GM12878 (cell line): ENCODE measurements at regions not wholly inside any gene's neighbourhood (a gene's known extent, or its start where the extent isn't known, plus 50 kb on each side); places are given as distances from the start of the nearest gene placed in this dataset.

Source experiments
- ATAC-seq: fragments of 200-7000 bp; cut with Tn5 transposase; 3 replicates; pipeline ENCODE4 v1.9.1; 2020; ENCODE audit warnings: mild to moderate bottlenecking, moderate library complexity
- BruUV-seq: library from RNA; stranded (reverse); fragments of 400-500 nt; replicated peaks from 2 replicates; lab custom pipeline; 2021; lab: Mats Ljungman, UMichigan
- CTCF ChIA-PET: fragments of 300-600 bp; sonication (Branson Sonifier 250); formaldehyde crosslinking; extraction: SDS; loops from one replicate; lab custom pipeline; 2021; ENCODE audit warnings: inconsistent platforms; lab: Yijun Ruan, JAX
- POLR2A ChIA-PET: fragments of 350-600 bp; formaldehyde crosslinking; extraction: SDS; loops from one replicate; lab custom pipeline; 2021; ENCODE audit warnings: inconsistent platforms; lab: Charles Lee
- RAD21 ChIA-PET: fragments of 300-600 bp; sonication (Branson Sonifier 250); formaldehyde crosslinking; loops from one replicate; lab custom pipeline; 2023; ENCODE audit warnings: antibody characterized with exemption; ENCODE audit not compliant: unreplicated experiment; lab: Charles Lee
- SMC1A ChIA-PET: fragments of 300-600 bp; sonication (Branson Sonifier 250); formaldehyde crosslinking; loops from one replicate; lab custom pipeline; 2023; ENCODE audit not compliant: unreplicated experiment, uncharacterized antibody; lab: Charles Lee
- DNase-seq: peaks from one replicate; pipeline ENCODE4 v3.0.0-alpha.2; 2011; ENCODE audit warnings: low read depth, low spot score
- FAIRE-seq: peaks from 3 replicates; lab custom pipeline; 2011; peaks lifted over from hg19 to GRCh38; lab: Jason Lieb, UNC
- H2AFZ ChIP-seq: 2 replicates; pipeline ENCODE4 v1.6.0; 2011; ENCODE audit warnings: low read depth, low read length, control low read depth; ENCODE audit not compliant: control insufficient read depth
- H3K27ac ChIP-seq: 2 replicates; pipeline ENCODE4 v1.5.1; 2011; ENCODE audit warnings: control low read depth; ENCODE audit not compliant: control insufficient read depth, insufficient read depth
- H3K27me3 ChIP-seq, 2 experiments: replicated peaks in 1 of 2; 2 replicates each; pipeline versions ENCODE4 v1.6.0 to v1.6.1; 2011; ENCODE audit warnings: low read length in 1 of 2; ENCODE audit not compliant: control insufficient read depth in 2 of 2, insufficient read depth in 2 of 2
- H3K36me3 ChIP-seq, 2 experiments: 2 replicates each; pipeline ENCODE4 v1.5.1; 2011; ENCODE audit warnings: low read length in 1 of 2; ENCODE audit not compliant: control insufficient read depth in 2 of 2, insufficient read depth in 2 of 2
- H3K4me1 ChIP-seq: 2 replicates; pipeline ENCODE4 v1.6.1; 2011; ENCODE audit warnings: mild to moderate bottlenecking, low read length, moderate library complexity, mixed read lengths; ENCODE audit not compliant: control insufficient read depth, insufficient read depth
- H3K4me2 ChIP-seq: 2 replicates; pipeline ENCODE4 v1.6.0; 2011; ENCODE audit warnings: control low read depth; ENCODE audit not compliant: control insufficient read depth, insufficient read depth
- H3K4me3 ChIP-seq: fragments of 200-600 bp; sonication (generic); 2 replicates; pipeline ENCODE4 v1.5.1; 2016
- H3K79me2 ChIP-seq: 2 replicates; pipeline ENCODE4 v1.6.0; 2011; ENCODE audit warnings: low read length; ENCODE audit not compliant: control insufficient read depth, insufficient read depth
- H3K9ac ChIP-seq: 2 replicates; pipeline ENCODE4 v1.8.0; 2011; ENCODE audit warnings: low read length, control low read depth, mixed read lengths; ENCODE audit not compliant: control insufficient read depth, insufficient read depth
- H3K9me3 ChIP-seq: replicated peaks from 3 replicates; pipeline ENCODE4 v1.5.1; 2011; ENCODE audit warnings: mild to moderate bottlenecking, low read length; ENCODE audit not compliant: control insufficient read depth, insufficient read depth
- H4K20me1 ChIP-seq: 2 replicates; pipeline ENCODE4 v1.6.0; 2011; ENCODE audit not compliant: control insufficient read depth, insufficient read depth
- JUND ChIP-seq: IDR thresholded peaks from 2 replicates; pipeline ENCODE4 v1.6.1; 2012; ENCODE audit warnings: low read depth, mild to moderate bottlenecking, low read length, improper control_type of control experiment, moderate library complexity
- MTA3 ChIP-seq: IDR thresholded peaks from 2 replicates; pipeline ENCODE4 v1.6.1; 2012; ENCODE audit warnings: low read length, inconsistent platforms, borderline replicate concordance
- WGBS: methylation state at CpG from one replicate; pipeline ENCODE4 v1.1.6; 2016; ENCODE audit warnings: low lambda C conversion rate; ENCODE audit not compliant: insufficient replicate concordance, insufficient coverage; ENCODE audit errors: missing lambda C conversion rate; 5-methylcytosine and 5-hydroxymethylcytosine counted together
- in situ Hi-C: fragments of 300-500 bp; cut with MboI; formaldehyde crosslinking; loops from 9 replicates; pipeline ENCODE4 v1.14.3; 2018; ENCODE audit warnings: mixed read lengths
- intact Hi-C: fragments of 100-400 bp; cut with micrococcal nuclease; formaldehyde crosslinking; loops from one replicate; pipeline ENCODE4 v1.14.2; 2022; ENCODE audit not compliant: unreplicated experiment
- TF ChIP-seq, protein P1 (sequence below): fragments of 450-650 bp; IDR thresholded peaks from 2 replicates; pipeline ENCODE4 v1.6.1; 2017; ENCODE audit warnings: mild to moderate bottlenecking
- TF ChIP-seq, protein P2 (sequence below): fragments of 450-650 bp; formaldehyde crosslinking; IDR thresholded peaks from 2 replicates; pipeline ENCODE4 v1.5.0; 2022; ENCODE audit warnings: mild to moderate bottlenecking, missing genetic modification characterization

DNA sequence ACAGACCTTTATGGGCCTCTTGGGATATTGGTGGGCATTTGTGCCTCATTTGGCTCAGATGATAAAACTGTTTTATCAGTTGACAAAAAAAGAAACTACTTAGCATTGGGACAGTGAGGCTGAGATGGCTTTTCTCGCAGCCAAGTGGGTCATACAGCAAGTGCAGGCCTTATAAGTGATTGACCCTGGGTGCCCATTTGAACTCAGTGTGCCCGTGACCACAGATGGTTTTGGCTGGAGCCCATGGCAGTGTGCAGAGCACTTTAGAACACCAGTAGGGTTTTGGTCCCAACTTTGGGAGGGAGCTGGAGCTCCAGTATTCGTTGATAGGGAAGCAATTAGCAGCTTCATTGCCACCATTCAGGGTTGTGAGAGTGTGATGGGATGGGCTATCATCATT, 404.5 kb upstream of the LARGE1 start:
- in situ Hi-C loops: no loop called here
- SMC1A ChIA-PET: no interaction called here

More for the DNA sequence above, 404.5 kb upstream of the LARGE1 start:
- Histone ChIP-seq H3K4me1 (no peaks in the 10 kb centered on the region), H3K27ac (no peak overlapping the region), H3K79me2 (no peaks in the 10 kb centered on the region), H3K9me3 (no peaks in the 10 kb centered on the region), H3K4me3 (no peak overlapping the region), H2AFZ (no peak overlapping the region), H3K9ac (no peak overlapping the region), H3K36me3 (no peaks in the 10 kb centered on the region), H3K27me3 (no peaks in the 10 kb centered on the region), H3K4me2 (no peak overlapping the region), H4K20me1 (no peaks in the 10 kb centered on the region)
- intact Hi-C loops: no loop called here
- WGBS: 42% methylated on average over 3 of the region's 3 CpGs
- POLR2A ChIA-PET: no interaction called here
- TF ChIP-seq, protein P1, sequence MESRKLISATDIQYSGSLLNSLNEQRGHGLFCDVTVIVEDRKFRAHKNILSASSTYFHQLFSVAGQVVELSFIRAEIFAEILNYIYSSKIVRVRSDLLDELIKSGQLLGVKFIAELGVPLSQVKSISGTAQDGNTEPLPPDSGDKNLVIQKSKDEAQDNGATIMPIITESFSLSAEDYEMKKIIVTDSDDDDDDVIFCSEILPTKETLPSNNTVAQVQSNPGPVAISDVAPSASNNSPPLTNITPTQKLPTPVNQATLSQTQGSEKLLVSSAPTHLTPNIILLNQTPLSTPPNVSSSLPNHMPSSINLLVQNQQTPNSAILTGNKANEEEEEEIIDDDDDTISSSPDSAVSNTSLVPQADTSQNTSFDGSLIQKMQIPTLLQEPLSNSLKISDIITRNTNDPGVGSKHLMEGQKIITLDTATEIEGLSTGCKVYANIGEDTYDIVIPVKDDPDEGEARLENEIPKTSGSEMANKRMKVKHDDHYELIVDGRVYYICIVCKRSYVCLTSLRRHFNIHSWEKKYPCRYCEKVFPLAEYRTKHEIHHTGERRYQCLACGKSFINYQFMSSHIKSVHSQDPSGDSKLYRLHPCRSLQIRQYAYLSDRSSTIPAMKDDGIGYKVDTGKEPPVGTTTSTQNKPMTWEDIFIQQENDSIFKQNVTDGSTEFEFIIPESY: no peak
- TF ChIP-seq JUND (no peak), MTA3 (no peak)
- TF ChIP-seq, protein P2, sequence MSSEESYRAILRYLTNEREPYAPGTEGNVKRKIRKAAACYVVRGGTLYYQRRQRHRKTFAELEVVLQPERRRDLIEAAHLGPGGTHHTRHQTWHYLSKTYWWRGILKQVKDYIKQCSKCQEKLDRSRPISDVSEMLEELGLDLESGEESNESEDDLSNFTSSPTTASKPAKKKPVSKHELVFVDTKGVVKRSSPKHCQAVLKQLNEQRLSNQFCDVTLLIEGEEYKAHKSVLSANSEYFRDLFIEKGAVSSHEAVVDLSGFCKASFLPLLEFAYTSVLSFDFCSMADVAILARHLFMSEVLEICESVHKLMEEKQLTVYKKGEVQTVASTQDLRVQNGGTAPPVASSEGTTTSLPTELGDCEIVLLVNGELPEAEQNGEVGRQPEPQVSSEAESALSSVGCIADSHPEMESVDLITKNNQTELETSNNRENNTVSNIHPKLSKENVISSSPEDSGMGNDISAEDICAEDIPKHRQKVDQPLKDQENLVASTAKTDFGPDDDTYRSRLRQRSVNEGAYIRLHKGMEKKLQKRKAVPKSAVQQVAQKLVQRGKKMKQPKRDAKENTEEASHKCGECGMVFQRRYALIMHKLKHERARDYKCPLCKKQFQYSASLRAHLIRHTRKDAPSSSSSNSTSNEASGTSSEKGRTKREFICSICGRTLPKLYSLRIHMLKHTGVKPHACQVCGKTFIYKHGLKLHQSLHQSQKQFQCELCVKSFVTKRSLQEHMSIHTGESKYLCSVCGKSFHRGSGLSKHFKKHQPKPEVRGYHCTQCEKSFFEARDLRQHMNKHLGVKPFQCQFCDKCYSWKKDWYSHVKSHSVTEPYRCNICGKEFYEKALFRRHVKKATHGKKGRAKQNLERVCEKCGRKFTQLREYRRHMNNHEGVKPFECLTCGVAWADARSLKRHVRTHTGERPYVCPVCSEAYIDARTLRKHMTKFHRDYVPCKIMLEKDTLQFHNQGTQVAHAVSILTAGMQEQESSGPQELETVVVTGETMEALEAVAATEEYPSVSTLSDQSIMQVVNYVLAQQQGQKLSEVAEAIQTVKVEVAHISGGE: no peak
- no peak for DNase-seq
- BruUV-seq: no TSS peak
- RAD21 ChIA-PET: no interaction called here
- no peak for FAIRE-seq
- CTCF ChIA-PET: no interaction called here
- no peak for ATAC-seq
